HG03378 (cell line): ENCODE measurements at regions not wholly inside any gene's neighbourhood (a gene's known extent, or its start where the extent isn't known, plus 50 kb on each side); places are given as distances from the start of the nearest gene placed in this dataset.
"Not testable (repeated sequence)": the region's sequence is repeated elsewhere in the genome, so short reads cannot be mapped to it uniquely, and the experiment has no call there.

Source experiments
- ATAC-seq: cut with Tn5 transposase; IDR thresholded peaks from one replicate; pipeline ENCODE4 v1.9.1; 2021; ENCODE audit warnings: mild to moderate bottlenecking, moderate library complexity; ENCODE audit not compliant: unreplicated experiment

DNA sequence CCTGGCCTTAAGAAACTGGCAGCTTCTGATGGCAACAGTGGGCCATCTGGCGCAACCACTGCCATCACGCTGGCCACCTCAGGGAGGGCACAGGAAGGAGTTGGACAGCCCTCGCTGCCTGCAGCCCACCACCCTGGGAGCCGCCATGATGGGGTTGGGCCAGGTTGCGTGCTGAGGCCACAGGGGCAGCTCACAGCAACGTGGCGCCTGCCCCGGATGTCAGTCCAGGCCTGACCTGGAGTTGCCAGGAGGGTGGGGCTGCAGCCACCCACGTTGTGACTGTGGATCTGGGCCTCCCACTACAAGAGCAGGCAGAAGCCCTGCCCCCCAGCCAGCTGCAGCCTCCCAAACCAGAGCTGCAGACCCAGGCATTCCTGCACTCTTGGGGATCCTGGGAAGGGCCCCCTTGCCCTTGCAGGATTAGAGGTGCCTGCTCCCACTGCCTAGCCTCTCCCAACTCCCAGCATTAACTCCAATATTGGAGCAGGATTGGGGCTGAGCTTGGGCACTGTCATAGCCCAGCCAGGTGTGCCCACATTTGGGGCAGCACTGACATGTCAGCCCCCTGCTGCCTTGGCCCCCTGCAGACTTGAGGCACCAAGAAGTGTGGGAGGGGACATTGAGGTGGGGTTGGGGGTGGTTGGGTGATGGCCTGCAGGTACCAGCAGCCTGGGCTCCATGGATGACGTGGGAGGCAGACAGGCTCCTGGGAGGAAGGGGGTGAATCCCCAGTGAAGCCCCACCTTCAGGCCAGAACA lies 468.9 kb upstream of the CCDC54 start:
- ATAC-seq, result no peak

DNA sequence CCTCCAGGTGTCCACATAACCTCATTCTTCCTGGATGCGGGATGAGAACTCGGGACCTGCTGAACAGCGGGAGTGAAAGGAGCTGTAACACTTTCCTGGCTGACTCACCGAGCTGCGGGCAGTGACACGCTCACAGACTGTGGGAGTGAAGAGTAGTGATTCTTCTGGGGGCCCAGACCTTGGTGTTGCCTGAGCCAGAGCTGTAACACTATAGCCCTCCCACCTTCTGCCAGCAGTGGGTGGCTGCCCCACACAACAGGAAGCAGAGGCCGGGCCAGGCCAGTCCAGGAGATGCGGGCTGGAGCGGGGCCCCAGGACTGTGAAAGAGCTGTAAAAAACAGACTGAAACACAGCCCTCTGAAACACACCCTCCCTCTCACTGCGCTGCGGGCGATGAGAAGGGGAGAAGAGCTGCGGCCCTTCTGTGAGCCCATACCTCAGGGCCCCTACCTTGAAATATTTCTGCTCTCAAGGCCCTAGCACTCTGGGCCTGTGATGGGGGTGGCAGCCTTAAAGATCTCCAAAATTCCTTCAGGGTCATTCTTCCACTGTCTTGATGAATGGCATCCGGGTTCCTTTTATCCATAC lies 464.0 kb upstream of the CCDC54 start:
- no peak for ATAC-seq

DNA sequence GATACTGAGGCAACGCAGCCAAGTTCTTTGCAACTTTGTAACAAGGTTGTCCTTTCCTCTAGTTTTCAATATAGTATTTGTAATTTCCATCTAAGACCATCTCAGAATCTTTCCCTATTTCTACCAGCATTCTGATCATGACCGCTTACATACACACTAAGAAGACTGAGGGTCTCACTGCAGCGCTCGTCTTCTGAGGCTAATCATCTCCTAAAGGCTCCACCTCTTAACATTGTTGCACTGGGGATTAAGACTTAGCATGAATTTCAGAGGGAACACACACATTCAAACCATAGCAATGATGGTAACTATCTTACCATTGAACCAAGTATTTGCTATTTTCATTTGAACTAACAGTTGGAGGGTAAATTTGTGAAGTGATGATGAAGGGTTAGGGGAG lies 463.3 kb upstream of the CCDC54 start:
- ATAC-seq, result no peak

DNA sequence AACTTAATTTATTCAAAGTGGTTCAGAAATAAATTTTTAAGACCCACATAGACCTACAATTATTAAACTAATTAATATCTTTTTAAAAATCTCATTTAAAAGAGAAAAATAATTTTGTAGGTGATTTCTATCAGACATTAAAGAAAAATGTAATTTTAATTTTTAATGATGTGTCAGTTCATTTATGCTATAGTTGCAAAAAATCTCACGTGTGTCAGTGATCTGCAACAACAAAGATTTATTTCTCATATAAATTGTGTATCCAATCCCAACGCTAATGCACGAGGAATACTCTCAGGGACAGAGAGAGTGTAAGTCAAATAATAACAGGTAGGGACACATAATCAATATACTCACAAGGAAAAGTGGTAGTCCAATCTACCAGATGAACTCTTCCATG lies 456.6 kb upstream of the CCDC54 start:
- no peak for ATAC-seq

DNA sequence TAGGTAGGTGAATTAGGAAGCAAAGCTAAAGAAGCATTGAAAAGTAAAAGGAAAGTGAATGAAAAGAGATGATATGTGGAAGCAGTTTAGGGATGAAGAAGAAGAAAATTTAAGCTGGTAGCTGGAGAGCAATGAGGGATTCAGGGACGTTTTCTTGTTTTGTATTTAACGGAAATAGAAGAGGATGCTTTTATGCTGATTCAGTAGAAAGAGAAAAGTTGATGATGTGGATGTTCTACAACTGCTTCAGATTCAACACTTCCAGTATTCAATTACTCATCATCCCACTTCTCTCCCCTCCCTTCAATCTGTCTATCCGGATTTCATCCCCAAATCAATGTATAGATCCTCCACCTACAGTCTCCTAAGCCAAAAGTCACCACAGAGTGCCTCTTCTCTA lies 448.2 kb upstream of the CCDC54 start:
- no peak for ATAC-seq

DNA sequence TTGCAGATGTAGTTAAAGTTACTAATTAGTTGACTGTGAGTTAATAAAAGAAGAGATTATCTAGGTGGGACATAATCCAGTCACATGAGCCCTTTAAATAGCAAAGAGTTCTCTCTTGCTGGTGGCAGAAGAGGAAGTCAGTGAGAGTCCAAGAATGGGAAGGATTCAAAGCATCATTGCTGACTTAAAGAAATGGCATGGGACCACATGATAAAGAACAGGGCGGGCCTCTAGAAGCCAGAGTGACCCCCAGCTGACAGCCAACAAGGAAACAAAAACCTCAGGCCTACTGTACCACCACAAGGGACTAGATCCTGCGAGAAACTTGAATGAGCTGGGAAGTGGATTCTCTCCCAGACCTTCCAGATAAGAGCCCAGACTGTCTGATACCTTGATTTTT lies 447.2 kb upstream of the CCDC54 start:
- no peak for ATAC-seq

DNA sequence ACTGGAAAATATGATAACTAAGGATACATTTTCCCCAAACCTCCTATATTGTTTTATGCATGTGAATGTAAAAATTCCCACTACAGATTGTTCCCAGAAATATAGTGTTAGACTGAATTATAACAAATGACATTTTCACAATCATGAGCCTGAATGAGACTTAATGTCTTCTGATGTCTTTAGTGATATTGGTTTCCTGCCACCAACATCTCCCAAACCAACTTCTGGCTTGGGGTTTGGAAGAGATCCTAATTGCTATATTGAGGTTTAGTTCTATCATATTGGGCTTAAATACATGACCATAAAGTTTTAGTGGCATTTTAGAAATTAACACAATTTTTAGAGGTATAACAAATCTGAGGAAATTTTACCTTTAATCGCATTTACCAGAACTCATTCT lies 445.3 kb upstream of the CCDC54 start:
- no peak for ATAC-seq

DNA sequence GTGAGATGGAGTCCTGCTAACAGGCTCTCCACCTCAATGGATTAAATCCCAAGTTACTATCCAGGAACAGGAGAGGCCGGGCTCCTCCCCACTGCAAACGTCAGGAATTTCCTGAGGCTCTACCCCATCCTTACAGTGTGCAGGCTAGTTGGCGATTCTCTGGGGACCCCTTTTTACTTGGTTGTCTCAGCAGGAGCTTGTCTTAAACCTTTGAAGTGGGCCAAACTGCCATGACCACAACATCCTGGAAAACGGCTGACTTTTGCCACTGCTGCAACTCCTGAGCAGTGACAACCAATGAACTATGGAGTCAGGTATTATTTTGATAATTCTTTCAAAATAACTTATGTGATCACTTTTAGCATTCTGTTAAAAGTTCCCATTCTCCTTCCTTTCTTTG lies 440.9 kb upstream of the CCDC54 start:
- no peak for ATAC-seq

DNA sequence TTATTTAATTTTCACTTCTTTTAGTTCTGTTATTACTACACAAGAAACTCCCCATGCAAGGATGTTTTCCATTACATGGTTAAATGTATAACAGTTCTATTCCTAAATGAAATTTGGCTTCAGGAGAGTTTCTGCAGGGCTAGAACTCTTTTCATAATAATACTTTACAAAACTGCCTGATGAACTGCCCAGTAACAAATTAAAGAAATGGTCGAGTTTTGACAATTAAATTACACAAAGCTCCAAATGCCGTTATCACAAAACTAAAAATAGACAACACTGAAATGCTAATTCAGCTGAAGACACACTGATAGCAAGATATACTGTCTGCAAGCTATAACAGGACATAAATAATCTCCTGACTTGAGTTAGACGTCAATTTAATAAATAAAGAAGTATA lies 435.2 kb upstream of the CCDC54 start:
- no peak for ATAC-seq

DNA sequence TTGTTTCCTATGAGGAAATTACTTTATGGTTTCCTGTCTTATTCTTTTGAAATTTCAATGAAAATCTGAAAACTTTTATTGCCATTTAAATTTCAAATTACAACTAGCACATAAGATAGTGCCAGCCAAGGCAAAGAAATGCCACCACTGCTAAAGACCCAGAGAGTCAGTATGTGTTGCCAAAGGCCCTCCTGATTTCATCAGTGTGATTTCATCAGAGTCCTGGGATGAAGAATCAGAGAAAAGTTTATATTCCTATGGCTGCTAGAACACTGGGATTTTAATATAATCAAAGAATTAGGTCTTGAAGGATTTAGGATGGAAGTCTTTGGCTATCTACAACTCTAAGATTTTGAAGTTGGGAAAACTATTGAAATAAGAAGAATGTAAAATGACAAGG lies 434.2 kb upstream of the CCDC54 start:
- no peak for ATAC-seq

DNA sequence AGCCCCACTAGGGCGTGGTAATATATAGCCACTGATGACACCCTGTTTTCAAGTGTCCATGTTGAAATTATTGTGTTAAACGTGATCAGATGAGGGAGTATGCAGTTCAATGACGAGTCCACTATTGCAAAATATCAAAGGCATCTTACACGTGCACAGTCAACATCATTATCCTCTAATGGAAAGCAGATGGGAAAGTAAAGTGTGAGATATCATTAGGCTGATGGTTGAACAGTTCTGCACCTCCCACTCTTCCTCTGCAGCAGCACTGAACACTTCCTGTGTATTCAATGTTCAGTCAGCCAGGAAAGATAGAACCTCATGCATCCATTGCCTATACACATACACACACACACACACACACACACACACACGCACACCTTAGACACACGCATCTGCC lies 431.8 kb upstream of the CCDC54 start:
- ATAC-seq, result no peak

DNA sequence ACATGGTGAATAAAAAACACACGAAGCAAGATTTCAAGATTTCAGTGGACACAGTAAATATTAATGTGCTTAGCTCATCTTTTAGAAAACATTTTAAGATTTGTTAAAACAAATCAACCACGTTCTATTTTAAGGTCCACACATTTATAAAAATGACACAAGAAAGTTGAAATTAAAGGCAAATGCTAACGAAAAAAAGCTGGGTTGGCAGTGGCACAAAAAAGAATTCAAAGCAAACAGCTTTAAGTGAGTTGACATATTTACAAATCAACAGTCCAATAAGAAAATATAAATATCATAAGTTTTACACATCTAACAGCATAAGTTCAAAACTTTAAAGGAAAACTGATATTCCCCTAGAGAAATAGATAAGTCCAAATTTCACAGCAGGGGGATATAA lies 430.4 kb upstream of the CCDC54 start:
- ATAC-seq, result no peak

DNA sequence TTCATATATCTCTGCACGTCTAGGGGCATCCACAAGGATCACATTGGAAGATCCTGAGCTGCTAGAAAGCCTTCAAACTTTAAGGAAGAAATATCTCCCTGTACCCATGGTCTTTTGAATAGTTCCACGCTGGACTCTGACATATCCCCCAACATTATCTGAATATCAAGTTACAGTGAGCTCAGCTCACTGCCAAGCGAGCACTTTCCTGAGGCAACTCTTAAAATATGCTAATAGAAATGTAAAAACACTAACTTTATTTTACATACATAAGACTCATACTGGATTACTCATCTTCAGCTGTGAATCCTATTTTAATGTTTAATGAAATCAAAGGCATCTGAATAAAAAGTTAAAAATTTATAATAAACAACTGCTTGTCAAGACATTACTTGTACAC lies 420.2 kb upstream of the CCDC54 start:
- no peak for ATAC-seq

DNA sequence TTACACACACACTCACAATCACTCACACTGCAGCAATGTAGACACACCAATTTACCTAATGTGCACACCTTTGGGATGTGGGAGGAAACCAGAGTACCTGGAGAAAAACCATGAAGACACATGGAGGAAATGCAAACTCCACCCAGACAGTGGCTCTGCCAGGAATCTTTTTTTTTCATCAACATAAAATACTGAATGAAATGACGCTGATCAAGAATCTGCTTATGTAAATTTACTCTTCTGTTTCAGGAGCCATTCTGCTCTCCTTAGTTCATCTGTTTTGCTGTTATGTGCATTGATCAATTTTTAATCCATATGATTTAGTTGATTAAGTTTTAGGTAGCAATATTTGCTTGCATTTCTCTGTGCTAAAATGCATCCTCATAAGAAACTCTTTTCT lies 414.2 kb upstream of the CCDC54 start:
- no peak for ATAC-seq

DNA sequence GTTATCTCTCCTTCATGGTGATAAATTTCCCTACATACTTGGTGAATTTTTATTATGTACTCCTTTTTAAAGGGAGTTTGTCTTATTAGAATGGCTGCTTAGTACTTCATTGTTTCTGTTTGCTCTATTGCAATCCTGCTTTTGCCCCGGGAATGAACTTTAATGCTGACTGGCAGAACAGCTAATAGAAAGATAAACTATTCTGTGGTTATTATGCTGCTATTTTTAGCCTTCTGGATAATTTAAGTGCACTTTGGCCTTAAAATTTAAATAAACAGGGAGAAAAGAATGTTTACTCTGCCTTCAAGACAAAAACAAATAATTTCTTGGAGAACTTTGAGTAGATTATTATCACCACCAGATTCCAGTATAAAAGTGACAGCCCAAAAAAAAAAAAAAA lies 413.8 kb upstream of the CCDC54 start:
- no peak for ATAC-seq

DNA sequence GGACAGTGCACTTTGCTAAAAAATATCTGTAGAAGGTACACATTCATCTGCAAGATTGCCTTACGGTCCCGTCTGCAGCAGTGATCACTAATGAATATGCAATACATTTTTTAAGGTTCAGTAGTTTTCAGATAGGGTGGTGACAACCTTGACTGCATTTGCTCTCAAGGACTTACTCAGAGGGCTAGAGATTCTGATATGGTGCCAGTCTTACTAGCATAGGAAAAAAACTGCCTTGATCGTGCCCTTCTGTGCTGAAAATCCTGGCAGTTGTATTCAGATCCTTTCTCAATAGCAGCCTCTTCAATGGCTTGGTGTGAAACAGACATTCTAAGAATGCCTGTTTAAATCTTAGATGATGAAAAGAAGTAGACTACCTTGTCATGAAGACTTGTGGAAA lies 411.9 kb upstream of the CCDC54 start:
- ATAC-seq, result no peak

DNA sequence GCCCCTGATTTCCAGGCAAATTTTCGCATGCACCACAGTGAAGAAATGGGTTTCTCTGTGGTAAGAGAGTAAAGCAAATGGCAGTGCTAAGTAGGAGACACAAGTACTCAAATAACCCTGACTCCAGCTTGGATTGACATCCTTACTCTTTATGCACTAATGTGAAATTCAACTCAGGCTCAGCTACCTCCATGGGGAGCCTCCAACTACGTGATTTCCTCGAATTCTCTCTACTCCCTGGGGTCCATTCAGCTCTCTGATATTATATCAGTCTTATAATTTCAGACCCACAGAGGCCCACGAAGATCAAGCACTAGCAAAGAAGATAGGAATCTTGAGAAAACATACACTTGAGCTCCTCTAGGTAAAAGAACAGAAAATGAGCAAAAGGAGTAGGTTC lies 407.6 kb upstream of the CCDC54 start:
- no peak for ATAC-seq

DNA sequence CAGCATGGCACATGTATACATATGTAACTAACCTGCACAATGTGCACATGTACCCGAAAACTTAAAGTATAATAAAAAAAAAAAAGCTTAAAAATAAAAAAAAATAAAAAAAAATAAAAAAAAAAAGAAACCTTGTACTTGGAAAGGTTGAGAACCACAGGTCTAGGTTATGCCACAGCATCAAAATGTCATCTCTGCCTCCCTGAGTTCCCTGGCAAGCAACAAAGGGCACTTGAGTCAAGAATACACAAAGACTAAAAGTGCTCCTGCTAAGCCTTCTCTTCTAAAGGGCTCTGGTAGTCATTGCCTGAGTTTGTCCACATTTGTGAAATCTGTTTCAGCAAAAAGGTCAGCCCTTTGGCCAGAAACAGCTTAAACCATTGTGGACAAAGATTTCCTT lies 395.8 kb upstream of the CCDC54 start:
- ATAC-seq, result no peak

DNA sequence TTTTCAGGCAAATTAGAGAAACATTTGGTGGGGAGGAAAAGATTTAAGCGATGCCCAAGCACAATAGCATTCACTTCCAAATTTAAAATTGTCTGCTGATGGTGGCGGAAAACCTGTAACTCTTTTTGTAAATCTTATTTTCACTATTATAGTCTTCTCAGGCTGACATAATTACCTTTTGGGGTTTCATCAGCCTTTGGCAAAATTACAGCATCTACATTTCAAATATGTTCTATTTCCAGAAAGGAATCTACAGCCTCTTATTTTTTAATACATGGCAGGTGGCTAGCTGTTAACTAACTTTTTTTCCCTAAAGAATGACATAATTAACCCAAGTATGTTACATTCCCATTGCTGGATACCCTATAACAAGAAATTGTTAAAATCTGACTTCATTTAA lies 391.5 kb upstream of the CCDC54 start:
- no peak for ATAC-seq

DNA sequence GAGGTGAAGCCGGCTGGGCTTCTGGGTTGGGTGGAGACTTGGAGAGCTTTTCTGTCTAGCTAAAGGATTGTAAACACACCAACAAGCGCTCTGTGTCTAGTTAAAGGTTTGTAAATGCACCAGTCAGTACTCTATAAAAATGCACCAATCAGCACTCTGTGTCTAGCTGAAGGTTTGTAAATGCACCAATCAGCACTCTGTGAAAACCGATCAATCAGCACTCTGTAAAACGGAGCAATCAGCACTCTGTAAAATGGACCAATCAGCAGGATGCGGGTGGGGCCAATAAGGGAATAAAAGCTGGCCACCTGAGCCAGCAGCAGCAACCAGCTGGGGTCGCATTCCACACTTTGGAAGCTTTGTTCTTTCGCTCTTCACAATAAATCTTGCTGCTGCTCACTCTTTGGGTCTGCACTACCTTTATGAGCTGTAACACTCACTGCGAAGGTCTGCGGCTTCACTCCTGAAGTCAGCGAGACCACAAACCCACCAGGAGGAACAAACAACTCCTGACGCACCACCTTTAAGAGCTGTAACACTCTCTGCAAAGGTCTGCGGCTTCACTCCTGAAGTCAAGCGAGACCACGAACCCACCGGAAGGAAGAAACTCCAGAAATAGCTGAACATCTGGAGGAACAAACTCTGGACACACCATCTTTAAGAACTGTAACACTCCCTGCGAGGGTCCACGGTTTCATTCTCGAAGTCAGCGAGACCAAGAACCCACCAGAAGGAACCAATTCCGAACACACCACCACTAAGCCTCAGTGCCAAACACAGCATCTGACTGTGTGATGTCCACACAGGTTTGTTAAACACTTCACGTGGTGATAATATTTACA lies 378.2 kb upstream of the CCDC54 start:
- ATAC-seq, result peak; percentile 52

DNA sequence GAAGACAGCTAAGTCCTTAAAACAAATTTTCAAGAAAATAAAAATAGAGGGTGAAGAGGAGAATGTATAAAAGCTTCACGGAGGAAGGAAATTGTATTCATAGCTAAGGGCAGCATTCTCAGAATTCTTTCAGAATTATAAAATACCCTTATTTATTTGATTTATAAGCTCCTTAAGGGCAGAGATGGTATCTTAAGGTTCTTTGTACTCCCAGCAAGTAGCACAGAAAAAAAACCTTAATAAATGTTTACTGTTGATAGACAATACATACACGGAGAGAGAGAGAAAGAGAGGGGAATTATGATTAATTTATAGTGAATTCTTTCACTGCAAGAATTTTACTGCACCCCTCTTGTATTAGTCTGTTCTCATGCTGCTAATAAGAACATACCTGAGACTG lies 375.6 kb upstream of the CCDC54 start:
- ATAC-seq, result no peak

DNA sequence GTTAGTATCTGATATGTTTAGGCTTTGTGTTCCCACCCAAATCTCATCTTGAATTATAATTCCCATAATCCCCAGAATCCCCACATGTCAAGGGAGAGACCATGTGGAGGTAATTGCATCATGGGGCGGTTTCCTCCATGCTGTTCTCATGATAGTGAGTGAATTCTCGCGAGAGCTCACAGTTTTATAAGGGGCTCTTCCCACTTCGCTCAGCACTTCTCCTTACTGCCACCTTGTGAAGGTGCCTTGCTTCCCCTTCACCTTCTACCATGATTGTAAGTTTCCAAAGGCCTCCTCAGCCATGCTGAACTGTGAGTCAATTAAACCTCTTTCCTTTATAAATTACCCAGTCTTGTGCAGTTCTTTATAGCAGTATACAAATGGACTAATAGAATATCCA lies 371.9 kb upstream of the CCDC54 start:
- ATAC-seq, result not testable (repeated sequence)
